SK-N-SH (cell line): ENCODE measurements at regions not wholly inside any gene's neighbourhood (a gene's known extent, or its start where the extent isn't known, plus 50 kb on each side); places are given as distances from the start of the nearest gene placed in this dataset.
"Not testable (repeated sequence)": the region's sequence is repeated elsewhere in the genome, so short reads cannot be mapped to it uniquely, and the experiment has no call there.

Experiments used
- CTCF ChIA-PET: fragments of 300-600, 350-600 bp; formaldehyde crosslinking; extraction: SDS; loops from one replicate; lab custom pipeline; 2021; lab: Yijun Ruan, JAX
- POLR2A ChIA-PET: fragments of 350-600 bp; sonication (Branson Sonifier 250); formaldehyde crosslinking; extraction: SDS; loops from one replicate; lab custom pipeline; 2020; ENCODE audit warnings: antibody characterized with exemption, inconsistent platforms; lab: Yijun Ruan, JAX
- DNase-seq: peaks from one replicate; pipeline ENCODE4 v3.0.0; 2012
- H2AFZ ChIP-seq: fragments of 200-600 bp; sonication (generic); 2 replicates; pipeline ENCODE4 v1.8.1; 2016; ENCODE audit warnings: antibody characterized with exemption, mild to moderate bottlenecking, low read depth
- H3F3A ChIP-seq: fragments of 200-600 bp; sonication (generic); replicated peaks from 2 replicates; pipeline ENCODE3; 2016; ENCODE audit warnings: antibody characterized with exemption, mild to moderate bottlenecking; ENCODE audit not compliant: insufficient read depth
- H3K27ac ChIP-seq, 2 experiments: fragments of 200-500 bp in 1 of 2; fragments of 200-600 bp in 1 of 2; sonication (Bioruptor generic) in 1 of 2; sonication (generic), shearing (Covaris generic) in 1 of 2; 2 replicates each; pipeline versions ENCODE4 v1.5.1 to v1.6.1; 2014 to 2016; ENCODE audit warnings: low read depth in 2 of 2, inconsistent platforms in 1 of 2, low read length in 1 of 2, mild to moderate bottlenecking in 1 of 2, mixed read lengths in 1 of 2
- H3K27me3 ChIP-seq: fragments of 200-600 bp; sonication (generic), shearing (Covaris generic); 2 replicates; pipeline ENCODE4 v1.6.1; 2016; ENCODE audit warnings: mixed run types; ENCODE audit not compliant: insufficient read depth
- H3K36me3 ChIP-seq, 2 experiments: fragments of 200-500 bp in 1 of 2; fragments of 200-600 bp in 1 of 2; sonication (Bioruptor generic) in 1 of 2; sonication (generic) in 1 of 2; replicated peaks in 1 of 2; 2 replicates each; pipeline versions ENCODE3 to v1.5.1; 2014 to 2016; ENCODE audit warnings: low read length in 1 of 2, mild to moderate bottlenecking in 1 of 2; ENCODE audit not compliant: insufficient read depth in 2 of 2, control insufficient read depth in 1 of 2
- H3K4me1 ChIP-seq, 2 experiments: fragments of 200-500 bp in 1 of 2; fragments of 200-600 bp in 1 of 2; sonication (Bioruptor generic) in 1 of 2; sonication (generic), shearing (Covaris generic) in 1 of 2; 2 replicates each; pipeline versions ENCODE4 v1.5.1 to v1.6.1; 2014 to 2016; ENCODE audit warnings: low read depth in 1 of 2, low read length in 1 of 2, mixed run types in 1 of 2; ENCODE audit not compliant: insufficient read depth in 2 of 2, control insufficient read depth in 1 of 2
- H3K4me2 ChIP-seq: fragments of 200-600 bp; sonication (generic), shearing (Covaris generic); 2 replicates; pipeline ENCODE4 v1.6.1; 2017; ENCODE audit warnings: mixed run types
- H3K4me3 ChIP-seq, 2 experiments: fragments of 200-500 bp in 1 of 2; fragments of 200-600 bp in 1 of 2; sonication (Bioruptor generic) in 1 of 2; sonication (generic), shearing (Covaris generic) in 1 of 2; 2 replicates each; pipeline versions ENCODE4 v1.5.1 to v1.8.1; 2014 to 2016; ENCODE audit warnings: low read depth in 2 of 2, inconsistent platforms in 1 of 2, low read length in 1 of 2, mild to moderate bottlenecking in 1 of 2, mixed read lengths in 1 of 2, moderate library complexity in 1 of 2
- H3K79me2 ChIP-seq: fragments of 200-600 bp; sonication (generic); 2 replicates; pipeline ENCODE4 v1.8.1; 2017; ENCODE audit warnings: mild to moderate bottlenecking; ENCODE audit not compliant: insufficient read depth
- H3K9ac ChIP-seq: fragments of 200-600 bp; sonication (generic); 2 replicates; pipeline ENCODE4 v1.6.1; 2017; ENCODE audit warnings: mixed run types
- H3K9me2 ChIP-seq: fragments of 200-600 bp; sonication (generic); 2 replicates; pipeline ENCODE4 v1.6.1; 2017; ENCODE audit warnings: mixed run types
- H3K9me3 ChIP-seq: fragments of 200-600 bp; sonication (generic); 2 replicates; pipeline ENCODE4 v1.6.1; 2017; ENCODE audit warnings: mixed run types, mild to moderate bottlenecking, moderate library complexity
- H4K20me1 ChIP-seq: fragments of 200-600 bp; sonication (generic); 2 replicates; pipeline ENCODE4 v1.6.1; 2017; ENCODE audit warnings: mild to moderate bottlenecking, mixed run types; ENCODE audit not compliant: insufficient read depth
- CHD2 ChIP-seq: fragments of 150-350 bp; IDR thresholded peaks from 2 replicates; pipeline ENCODE4 v1.6.1; 2018; ENCODE audit warnings: low read length; ENCODE audit not compliant: partially characterized antibody
- ELF1 ChIP-seq: IDR thresholded peaks from 2 replicates; pipeline ENCODE4 v1.4.0; 2012
- EP300 ChIP-seq, 2 experiments: IDR thresholded peaks; 2 replicates each; pipeline versions ENCODE4 v1.4.0 to v1.6.1; 2012; ENCODE audit warnings: borderline replicate concordance in 1 of 2, low read depth in 1 of 2, low read length in 1 of 2
- IRF3 ChIP-seq: fragments of 150-350 bp; IDR thresholded peaks from 2 replicates; pipeline ENCODE4 v1.6.1; 2016; ENCODE audit warnings: mild to moderate bottlenecking, low read depth, low read length
- JUND ChIP-seq: IDR thresholded peaks from 2 replicates; pipeline ENCODE4 v1.4.0; 2012
- MAX ChIP-seq: IDR thresholded peaks from 2 replicates; pipeline ENCODE4 v1.4.0; 2012; ENCODE audit warnings: low read depth
- MEF2A ChIP-seq: IDR thresholded peaks from 2 replicates; pipeline ENCODE4 v1.4.0; 2012; ENCODE audit warnings: low read depth, borderline replicate concordance
- MXI1 ChIP-seq: IDR thresholded peaks from 2 replicates; pipeline ENCODE4 v1.6.1; 2012; ENCODE audit warnings: mild to moderate bottlenecking, low read depth, low read length, improper control_type of control experiment
- NFIC ChIP-seq: IDR thresholded peaks from 2 replicates; pipeline ENCODE4 v1.4.0; 2012; ENCODE audit warnings: borderline replicate concordance
- RAD21 ChIP-seq: IDR thresholded peaks from 2 replicates; pipeline ENCODE4 v1.6.1; 2012; ENCODE audit warnings: mild to moderate bottlenecking, low read length
- RXRA ChIP-seq: IDR thresholded peaks from 2 replicates; pipeline ENCODE4 v1.4.0; 2012; ENCODE audit warnings: low read depth, mild to moderate bottlenecking, borderline replicate concordance
- TCF12 ChIP-seq: IDR thresholded peaks from 2 replicates; pipeline ENCODE4 v1.4.0; 2012
- TEAD4 ChIP-seq: IDR thresholded peaks from 2 replicates; pipeline ENCODE4 v1.4.0; 2012; ENCODE audit warnings: mild to moderate bottlenecking, borderline replicate concordance; ENCODE audit not compliant: insufficient read depth
- YY1 ChIP-seq: IDR thresholded peaks from 2 replicates; pipeline ENCODE4 v1.4.0; 2012; ENCODE audit warnings: low read depth, mild to moderate bottlenecking
- ZBTB33 ChIP-seq: IDR thresholded peaks from 2 replicates; pipeline ENCODE4 v1.4.0; 2012; ENCODE audit warnings: low read depth, borderline replicate concordance
- WGBS: methylation state at CpG from one replicate; pipeline ENCODE4 v1.1.6; 2017; ENCODE audit warnings: low lambda C conversion rate; 5-methylcytosine and 5-hydroxymethylcytosine counted together

- Histone ChIP-seq H3K9me3 (no peaks in the 10 kb centered on the region), H3K4me1 (no peaks in the 10 kb centered on the region), H4K20me1 (no peaks in the 10 kb centered on the region), H3K27me3 (no peaks in the 10 kb centered on the region), H3K79me2 (no peaks in the 10 kb centered on the region), H2AFZ (no peak overlapping the region), H3K4me2 (no peak overlapping the region), H3K27ac (no peak overlapping the region), H3K9me2 (no peaks in the 10 kb centered on the region), H3K36me3 (no peaks in the 10 kb centered on the region), H3K4me3 (no peak overlapping the region), H3F3A (no peaks in the 10 kb centered on the region), H3K9ac (no peak overlapping the region)
- ChIA-PET CTCF (interaction anchor here (0.6 kb wide), 1 partner anchor 675 kb away, joined by 3 read pairs; no protein-coding TSS in a partner anchor), POLR2A (no interaction called here)
- 55% methylated on average over 5 of the region's 5 CpGs for WGBS
- no peak for DNase-seq
- no peak for TF ChIP-seq NFIC
- no peak for TF ChIP-seq TCF12
- no peak for TF ChIP-seq MEF2A
- TF ChIP-seq RAD21 = no peak
- no peak for TF ChIP-seq MAX
- no peak for TF ChIP-seq JUND
- no peak for TF ChIP-seq MXI1
- TF ChIP-seq YY1 = no peak
- no peak for TF ChIP-seq EP300 (IDR thresholded peaks at IDR 0.05; ENCODE audit: borderline replicate concordance in 1 of 2, low read depth in 1 of 2, low read length in 1 of 2)
- TF ChIP-seq ELF1 = no peak
- TF ChIP-seq TEAD4 = no peak
- no peak for TF ChIP-seq RXRA
- no peak for TF ChIP-seq CHD2
- TF ChIP-seq IRF3 = no peak
- TF ChIP-seq ZBTB33 = no peak
- TF ChIP-seq, all 33 proteins: peak for 0
These were observed 191.4 kb upstream of the CDH5 start for GRCh38 chr16:66175058-66175457.

- H3F3A ChIP-seq, DNase-seq, H3K9me3 ChIP-seq, CTCF ChIA-PET, H2AFZ ChIP-seq, H3K9ac ChIP-seq, H3K79me2 ChIP-seq, H3K27me3 ChIP-seq, H3K27ac ChIP-seq, H4K20me1 ChIP-seq, H3K4me3 ChIP-seq, POLR2A ChIA-PET, H3K9me2 ChIP-seq, H3K4me2 ChIP-seq, H3K36me3 ChIP-seq, H3K4me1 ChIP-seq: not testable (repeated sequence)
- WGBS = 73% methylated on average over 10 of the region's 10 CpGs
These were observed 192.7 kb upstream of the CDH5 start for GRCh38 chr16:66173796-66174195.

DNA sequence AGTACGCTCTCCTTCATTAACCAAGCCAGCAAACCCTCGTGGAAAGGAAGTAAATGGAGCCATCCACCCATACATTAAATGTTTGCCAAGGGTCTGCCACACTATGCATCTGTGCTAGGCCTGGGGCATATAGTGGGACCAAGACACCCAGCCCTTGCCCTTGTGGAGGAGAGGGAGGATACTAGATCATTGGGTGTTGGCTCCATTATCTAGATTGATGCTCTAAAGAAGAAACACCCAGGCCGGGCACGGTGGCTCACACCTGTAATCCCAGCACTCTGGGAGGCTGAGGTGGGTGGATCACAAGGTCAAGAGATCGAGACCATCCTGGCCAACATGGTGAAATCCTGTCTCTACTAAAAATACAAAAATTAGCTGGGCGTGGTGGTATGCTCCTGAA is 193.3 kb upstream of the CDH5 start:
- H3K4me3 ChIP-seq, H4K20me1 ChIP-seq, H3K27me3 ChIP-seq, H3K4me1 ChIP-seq, H2AFZ ChIP-seq, H3K9me3 ChIP-seq, POLR2A ChIA-PET, H3K9ac ChIP-seq, H3K4me2 ChIP-seq, DNase-seq, H3K9me2 ChIP-seq, H3K79me2 ChIP-seq, H3K27ac ChIP-seq, H3F3A ChIP-seq, CTCF ChIA-PET, H3K36me3 ChIP-seq: not testable (repeated sequence)
- 32% methylated on average over 6 of the region's 6 CpGs for WGBS
